RCC 7860 (cell line): ENCODE measurements at regions not wholly inside any gene's neighbourhood (a gene's known extent, or its start where the extent isn't known, plus 50 kb on each side); places are given as distances from the start of the nearest gene placed in this dataset.
"Not testable (repeated sequence)": the region's sequence is repeated elsewhere in the genome, so short reads cannot be mapped to it uniquely, and the experiment has no call there.

Experiments
- DNase-seq: peaks from one replicate; pipeline ENCODE4 v3.0.0-alpha.2; 2015; ENCODE audit warnings: low spot score
- FAIRE-seq: peaks from 2 replicates; lab custom pipeline; 2012; peaks lifted over from hg19 to GRCh38; lab: Jason Lieb, UNC

DNA sequence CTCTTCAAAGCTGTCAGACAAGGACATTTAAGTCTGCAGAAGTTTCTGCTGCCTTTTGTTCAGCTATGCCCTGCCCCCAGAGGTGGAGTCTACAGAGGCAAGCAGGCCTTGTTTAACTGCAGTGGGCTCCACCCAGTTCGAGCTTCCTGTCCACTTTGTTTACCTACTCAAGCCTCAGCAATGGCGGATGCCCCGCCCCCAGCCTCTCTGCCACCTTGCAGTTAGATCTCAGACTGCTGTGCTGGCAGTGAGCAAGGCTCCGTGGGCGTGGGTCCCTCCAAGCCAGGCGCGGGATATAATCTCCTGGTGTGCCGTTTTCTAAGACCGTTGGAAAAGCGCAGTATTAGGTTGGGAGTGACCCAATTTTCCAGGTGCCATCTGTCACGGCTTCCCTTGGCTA lies 144.5 kb upstream of the GOT2 start:
- FAIRE-seq, DNase-seq: not testable (repeated sequence)

GRCh38 chr16:58866935-58867334 lies 132.8 kb upstream of the GOT2 start:
- DNase-seq, result no peak
- no peak for FAIRE-seq

DNA sequence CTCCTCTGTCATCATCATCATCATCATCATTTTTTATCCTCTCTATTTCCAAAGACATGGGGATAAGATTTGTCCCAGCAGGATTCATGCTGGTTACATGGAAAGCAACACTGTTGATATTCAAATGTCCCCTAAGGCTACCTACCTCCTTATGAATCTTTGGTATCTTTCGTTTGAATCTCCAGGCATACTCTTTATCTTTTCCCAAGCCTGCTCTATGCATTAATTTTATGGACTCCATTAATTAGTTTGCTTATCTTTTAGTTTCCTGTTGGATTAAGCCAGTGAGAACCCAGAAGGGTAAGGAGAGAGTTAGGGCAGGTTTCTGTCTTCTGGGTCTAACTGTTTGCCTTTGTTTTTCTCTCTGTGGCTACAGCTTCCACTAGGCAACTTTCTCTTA lies 129.6 kb upstream of the GOT2 start:
- no peak for FAIRE-seq

DNA sequence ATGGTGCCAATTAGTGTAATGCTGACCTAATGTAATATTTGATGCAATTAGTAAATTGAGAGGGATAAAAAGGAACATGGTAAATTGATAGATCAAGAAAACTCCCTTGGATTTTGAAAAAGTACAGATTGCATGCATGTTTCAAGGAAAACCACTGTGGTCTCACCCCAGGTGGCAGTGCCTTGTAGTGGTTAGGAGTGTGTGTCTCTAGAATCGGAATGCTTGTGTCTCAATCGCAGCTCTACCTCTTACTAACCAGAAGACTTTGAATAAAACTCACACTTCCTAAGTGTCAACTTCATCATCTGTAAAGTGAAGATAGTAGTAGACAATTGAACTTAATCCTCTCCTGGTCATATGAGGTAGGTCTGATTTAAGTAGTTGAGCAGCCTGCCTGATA lies 128.9 kb upstream of the GOT2 start:
- FAIRE-seq (no peak), DNase-seq (no peak)

More for the DNA sequence above, 129.6 kb upstream of the GOT2 start:
- DNase-seq, result no peak

DNA sequence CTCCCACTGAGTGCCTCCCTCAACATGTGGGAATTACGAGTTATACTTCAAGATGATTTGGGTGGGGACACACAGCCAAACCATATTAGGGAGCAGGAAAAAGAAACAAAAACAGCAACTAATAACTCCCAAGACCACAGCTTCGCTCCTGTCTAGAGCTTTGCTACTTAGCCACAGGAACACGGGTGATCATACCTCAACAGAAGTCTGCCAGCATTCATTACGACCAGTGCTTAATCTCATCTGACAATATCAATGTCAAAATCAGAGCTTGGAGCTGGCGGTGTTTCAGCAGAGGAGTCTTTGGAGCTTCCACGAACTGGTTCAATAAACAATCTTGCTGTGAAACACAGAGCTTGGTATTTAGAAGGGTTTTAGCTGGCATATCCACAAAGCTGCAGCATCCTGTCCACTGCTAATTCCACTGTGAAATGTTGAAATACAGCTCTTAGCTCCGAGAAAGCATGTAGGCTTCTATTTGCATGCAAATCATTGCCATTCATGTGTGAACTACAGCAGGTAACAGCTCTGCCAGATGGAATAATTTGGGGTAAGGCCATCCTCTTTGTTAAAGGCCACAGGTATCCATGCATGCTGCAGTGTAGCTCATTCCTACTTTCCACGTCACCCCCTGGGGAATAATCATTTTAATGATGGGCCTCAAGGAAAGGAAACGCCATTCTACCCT lies 128.4 kb upstream of the GOT2 start:
- no peak for DNase-seq
- FAIRE-seq, result no peak

GRCh38 chr16:58859958-58860669 lies 126.0 kb upstream of the GOT2 start:
- no peak for FAIRE-seq
- no peak for DNase-seq

GRCh38 chr16:58858577-58858976 lies 124.5 kb upstream of the GOT2 start:
- FAIRE-seq, DNase-seq: not testable (repeated sequence)

DNA sequence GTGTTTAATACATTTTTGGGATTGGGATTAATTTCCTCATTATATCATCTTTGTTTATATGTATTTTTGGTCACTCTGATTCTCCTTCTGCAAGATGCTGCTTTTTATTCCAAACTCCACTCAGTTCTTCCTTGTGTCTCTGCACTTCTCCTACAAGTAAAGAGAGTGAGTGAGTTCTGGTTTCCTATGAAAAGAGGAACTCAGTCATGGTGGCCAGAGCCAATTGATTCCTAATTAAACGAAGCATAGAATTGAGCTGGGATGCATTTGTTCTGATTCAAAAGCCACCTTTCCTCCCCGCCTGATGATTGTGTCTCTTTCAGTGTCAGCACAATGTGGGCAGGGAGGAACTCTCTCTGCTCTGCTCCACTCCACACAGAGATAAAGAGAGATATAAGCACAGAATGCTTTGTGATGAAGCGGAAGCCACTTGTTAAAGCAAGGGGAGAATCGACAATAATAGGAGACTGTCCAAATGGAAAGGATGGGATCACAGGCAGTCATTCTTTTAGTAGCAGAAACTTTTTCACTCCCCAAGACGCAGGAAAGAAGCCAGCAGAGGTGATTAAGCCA lies 121.3 kb upstream of the GOT2 start:
- no peak for FAIRE-seq

DNA sequence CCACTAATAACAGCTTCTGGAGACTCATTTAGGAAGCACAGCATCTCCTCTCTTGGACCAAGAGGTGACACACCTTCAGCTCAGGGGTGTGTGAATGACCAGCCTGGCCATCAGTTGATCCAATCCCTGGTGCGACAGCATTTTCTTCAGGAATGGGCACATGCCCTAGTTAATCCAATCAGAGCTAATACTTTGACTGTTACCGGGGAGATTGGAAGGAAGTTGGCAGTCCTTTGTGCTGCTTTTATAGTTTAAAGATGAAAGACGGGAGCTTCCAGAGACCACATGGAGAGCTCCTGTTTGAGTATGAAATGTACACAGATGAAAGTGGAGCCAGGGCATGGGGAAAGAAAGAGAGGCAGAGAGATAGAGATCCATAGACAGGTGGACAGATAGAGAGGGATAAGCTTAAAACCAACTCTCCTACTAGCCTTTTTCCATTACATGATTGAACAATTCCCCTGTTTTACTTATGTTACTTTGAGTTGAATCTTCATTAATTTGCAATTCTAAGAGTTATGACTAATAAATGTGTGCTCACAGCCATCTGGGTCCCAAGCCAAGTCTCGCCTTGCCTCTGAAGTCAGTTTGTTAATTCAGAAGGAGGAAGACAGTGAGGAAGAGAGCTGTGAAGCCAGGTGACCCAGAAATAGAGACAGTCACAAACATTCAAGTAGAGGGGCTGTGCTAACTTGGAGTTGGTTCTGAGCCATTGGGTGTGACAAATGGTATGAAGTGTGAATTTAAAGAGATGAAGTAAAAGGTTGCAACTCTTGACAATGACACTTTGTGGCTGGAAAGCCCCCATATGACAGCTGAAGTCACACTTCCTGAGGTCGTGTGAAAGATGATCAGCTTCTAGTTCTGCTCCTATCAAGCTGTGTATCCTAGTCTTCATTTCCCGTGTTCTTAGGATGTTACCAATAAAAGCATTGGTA lies 120.0 kb upstream of the GOT2 start:
- DNase-seq (no peak), FAIRE-seq (no peak)

More for the DNA sequence above, 121.3 kb upstream of the GOT2 start:
- no peak for DNase-seq

GRCh38 chr16:58850678-58851020 lies 116.5 kb upstream of the GOT2 start:
- FAIRE-seq, result no peak
- no peak for DNase-seq

DNA sequence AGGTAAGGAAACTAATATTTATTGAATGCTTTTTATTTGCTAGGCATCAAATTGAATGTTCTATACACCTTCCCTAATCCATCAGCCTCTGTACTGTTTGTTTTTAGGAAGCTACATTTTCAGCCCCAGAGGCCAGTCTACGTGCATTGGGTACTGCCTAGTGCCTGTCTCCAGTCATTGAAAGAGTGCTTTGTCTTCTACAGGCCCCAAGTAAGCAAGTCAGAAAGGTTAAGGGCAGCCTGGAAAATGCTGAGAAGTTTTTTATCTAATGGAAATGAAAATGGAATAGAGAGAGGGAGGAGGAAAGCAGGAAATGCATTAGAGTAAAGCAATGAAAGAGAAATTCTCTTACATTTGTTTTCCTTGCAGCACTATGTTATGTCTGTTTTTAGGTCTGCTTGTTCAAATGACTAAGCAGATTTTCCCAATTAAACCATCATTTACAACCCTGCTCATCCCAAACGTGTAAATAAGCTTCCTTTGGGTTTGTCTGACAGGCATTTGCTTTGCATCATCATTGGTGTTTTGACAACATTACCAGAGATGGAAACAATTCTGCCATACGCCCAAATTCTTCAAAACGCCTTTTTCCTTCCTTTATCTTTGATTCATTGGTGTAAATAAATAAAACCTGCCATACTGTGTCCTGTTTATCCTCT lies 116.0 kb upstream of the GOT2 start:
- FAIRE-seq (no peak), DNase-seq (no peak)

DNA sequence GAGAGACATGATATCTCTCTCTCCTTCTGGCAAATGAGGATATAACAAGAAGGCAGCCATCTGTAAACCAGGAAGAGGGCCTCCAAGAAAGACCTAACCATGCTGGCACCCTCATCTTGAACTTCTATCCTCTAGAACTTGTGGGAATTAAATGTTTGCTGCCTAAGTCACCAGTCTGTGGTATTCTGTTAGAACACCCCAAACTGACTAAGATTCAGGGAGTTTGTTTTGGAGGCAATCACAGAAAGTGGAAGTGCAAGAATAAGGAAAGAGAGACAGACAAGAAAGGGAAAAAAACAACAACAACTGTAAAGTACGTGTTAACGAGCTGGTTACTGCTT lies 114.5 kb upstream of the GOT2 start:
- FAIRE-seq (no peak), DNase-seq (no peak)

DNA sequence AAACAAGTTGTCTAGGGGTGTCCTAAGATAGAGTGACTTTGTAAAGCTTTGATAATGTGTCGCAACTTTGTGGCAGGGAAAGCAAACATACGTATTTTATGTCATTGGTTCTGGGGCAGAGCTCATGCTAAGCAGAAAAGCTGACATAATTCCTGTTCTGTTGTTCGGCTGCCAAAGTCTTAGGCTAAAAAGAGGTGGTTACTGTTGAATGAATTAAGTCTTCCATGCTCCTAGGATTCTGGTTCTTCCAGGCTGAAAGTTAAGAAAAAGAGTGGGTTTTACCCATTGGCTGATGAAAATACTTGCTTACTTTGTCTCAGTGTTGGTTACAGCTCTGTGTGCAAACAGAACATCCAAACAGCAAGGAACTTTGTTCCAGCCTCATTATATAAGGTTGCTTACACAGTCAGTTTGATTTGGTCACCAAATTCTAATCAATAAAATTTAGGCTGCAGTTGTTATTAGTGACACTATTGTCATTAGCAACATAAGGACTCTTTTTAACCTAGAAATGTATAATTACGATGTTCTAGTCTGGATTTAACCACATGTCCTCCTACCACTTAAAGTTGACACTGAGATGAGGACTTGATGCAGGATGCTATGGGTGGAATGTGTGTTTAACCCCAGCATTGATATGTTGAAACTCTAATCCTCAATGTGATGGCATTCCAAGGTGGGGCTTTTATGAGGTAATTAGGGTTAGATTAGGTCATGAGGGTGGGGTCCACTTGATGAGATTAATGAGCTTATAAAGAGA lies 114.0 kb upstream of the GOT2 start:
- no peak for DNase-seq
- FAIRE-seq, result no peak

- FAIRE-seq, DNase-seq: not testable (repeated sequence)
Measured at GRCh38 chr16:58846226-58846625, 112.1 kb upstream of the GOT2 start.

GRCh38 chr16:58843675-58844074 lies 109.6 kb upstream of the GOT2 start:
- peak; percentile 17 for DNase-seq
- no peak for FAIRE-seq

DNA sequence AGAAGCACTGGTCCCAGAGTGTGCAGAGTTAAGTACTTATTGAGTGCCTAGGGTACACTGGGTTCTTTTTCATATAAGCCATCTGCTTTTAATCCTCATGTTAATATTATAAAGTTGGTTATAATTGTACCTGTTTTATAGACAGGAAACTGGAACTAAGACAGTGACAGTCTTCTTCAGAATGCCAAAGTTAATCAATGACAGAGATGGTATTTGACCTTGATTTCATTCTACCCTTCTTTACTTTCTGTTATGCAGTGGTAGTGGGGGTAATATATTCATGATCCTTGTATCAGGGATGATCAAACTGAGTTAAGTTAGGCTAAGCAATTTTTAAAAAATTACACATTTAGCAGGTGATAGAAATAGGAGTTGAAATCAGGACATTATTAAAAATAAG lies 108.6 kb upstream of the GOT2 start:
- DNase-seq, result no peak
- no peak for FAIRE-seq

DNA sequence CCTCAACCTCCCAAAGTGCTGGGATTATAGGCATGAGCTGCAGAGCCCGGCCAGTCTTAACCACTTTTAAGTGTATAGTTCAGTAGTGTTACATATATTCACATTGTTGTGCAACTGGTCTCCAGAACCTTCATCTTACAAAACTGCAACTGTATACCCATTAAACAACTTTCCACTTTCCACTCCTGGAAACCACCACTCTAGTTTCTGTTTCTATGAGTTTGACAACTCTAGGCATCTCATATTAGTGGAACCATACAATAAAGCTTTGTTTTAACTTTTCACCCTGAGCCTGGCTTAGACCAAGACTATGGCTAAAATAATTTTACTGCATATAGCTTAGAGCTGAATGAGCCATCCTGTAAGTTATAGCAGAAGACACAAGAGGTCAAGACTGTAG lies 108.0 kb upstream of the GOT2 start:
- DNase-seq, result no peak
- FAIRE-seq, result no peak

GRCh38 chr16:58837950-58838349 lies 103.8 kb upstream of the GOT2 start:
- FAIRE-seq (no peak), DNase-seq (no peak)

GRCh38 chr16:58836427-58836826 lies 102.3 kb upstream of the GOT2 start:
- no peak for DNase-seq
- FAIRE-seq, result no peak

DNA sequence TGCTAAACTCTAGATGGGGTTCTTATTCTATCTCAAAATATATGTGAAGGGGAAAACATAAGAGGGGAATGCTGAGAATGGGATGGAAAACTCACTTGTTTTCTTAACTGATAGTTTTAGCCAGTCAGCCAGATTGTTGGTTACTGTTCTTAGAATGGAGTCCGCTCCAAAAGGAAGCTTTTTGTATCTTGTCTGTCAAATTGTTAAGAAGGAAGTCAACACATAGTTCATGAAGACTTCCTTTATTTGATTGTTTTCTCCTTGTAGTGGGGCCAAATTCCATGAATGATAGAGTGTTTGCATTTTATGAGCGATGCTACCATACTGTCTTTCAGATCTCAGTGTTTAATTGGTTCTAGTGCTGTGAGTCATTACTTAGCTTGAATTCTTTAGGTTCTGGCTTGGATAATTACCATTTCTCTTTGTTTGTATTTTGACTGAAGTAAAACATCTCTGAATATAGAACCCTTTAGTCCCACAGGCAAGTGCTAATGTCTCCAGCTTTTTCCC lies 98.3 kb upstream of the GOT2 start:
- no peak for FAIRE-seq
- no peak for DNase-seq
